ENCODE measurements at regions not wholly inside any gene's neighbourhood (a gene's known extent, or its start where the extent isn't known, plus 50 kb on each side); places are given as distances from the start of the nearest gene placed in this dataset.

- no peak for TF ChIP-seq CTCF (IDR thresholded peaks at IDR 0.05 in 4 of 5, conservative IDR thresholded peaks at IDR 0.05 in 1 of 5)
- TF ChIP-seq POLR2A (IDR thresholded peaks at IDR 0.05) = no peak
- no peak overlapping the region for H3K27ac ChIP-seq
- no peak overlapping the region for H3K4me3 ChIP-seq
- in situ Hi-C loops (cut with MboI; ENCODE audit: low sequenced_read_pairs in 4 of 4) (no loop called here), intact Hi-C loops (cut with DNase I; ENCODE audit: low total_unique reads) (no loop called here)
- no peaks in the 10 kb centered on the region for H3K4me1 ChIP-seq
- no peaks in the 10 kb centered on the region for H3K36me3 ChIP-seq
- no peaks in the 10 kb centered on the region for H3K27me3 ChIP-seq
- DNase-seq (no peak), ATAC-seq (no peak)
- no peaks in the 10 kb centered on the region for H3K9me3 ChIP-seq
Observed at GRCh38 chr18:75760208-75760607, 332.7 kb upstream of the SMIM21 start.

DNA sequence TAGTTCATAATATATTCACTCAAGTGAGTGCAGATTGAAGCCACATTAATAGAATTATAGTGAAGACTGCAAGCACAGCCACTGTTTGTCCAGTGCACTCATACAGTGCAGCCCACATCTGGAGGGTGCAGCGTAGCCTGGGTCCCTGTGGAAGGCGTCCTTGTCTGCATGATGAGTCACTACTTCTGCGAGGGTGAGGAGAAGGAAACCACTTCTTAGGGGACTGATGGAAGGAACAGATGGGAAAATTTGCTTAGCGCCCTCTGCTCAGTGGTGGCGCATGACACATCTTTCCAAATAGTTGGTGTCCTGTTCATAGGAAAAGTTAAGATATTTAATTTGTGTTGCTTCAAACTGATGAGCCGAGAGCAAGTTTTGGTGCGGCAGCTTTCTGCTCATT, 330.4 kb upstream of the SMIM21 start:
- Histone ChIP-seq H3K4me3 (no peak overlapping the region), H3K9me3 (no peaks in the 10 kb centered on the region), H3K27me3 (no peaks in the 10 kb centered on the region), H3K27ac (no peak overlapping the region), H3K36me3 (no peaks in the 10 kb centered on the region), H3K4me1 (no peaks in the 10 kb centered on the region)
- TF ChIP-seq CTCF (IDR thresholded peaks at IDR 0.05 in 4 of 5, conservative IDR thresholded peaks at IDR 0.05 in 1 of 5) (no peak), POLR2A (IDR thresholded peaks at IDR 0.05) (no peak)
- ATAC-seq (no peak), DNase-seq (no peak)
- in situ Hi-C loops (cut with MboI; ENCODE audit: low sequenced_read_pairs in 4 of 4) (no loop called here), intact Hi-C loops (cut with DNase I; ENCODE audit: low total_unique reads) (no loop called here)

- no peaks in the 10 kb centered on the region for H3K36me3 ChIP-seq
- H3K27ac ChIP-seq = no peak overlapping the region
- ATAC-seq = no peak
- H3K4me3 ChIP-seq = no peak overlapping the region
- intact Hi-C loops (cut with DNase I; ENCODE audit: low total_unique reads) = no loop called here
- DNase-seq = no peak
- in situ Hi-C loops (cut with MboI; ENCODE audit: low sequenced_read_pairs in 4 of 4) = no loop called here
- no peaks in the 10 kb centered on the region for H3K9me3 ChIP-seq
- TF ChIP-seq CTCF (IDR thresholded peaks at IDR 0.05 in 4 of 5, conservative IDR thresholded peaks at IDR 0.05 in 1 of 5) = no peak
- no peak for TF ChIP-seq POLR2A (IDR thresholded peaks at IDR 0.05)
- H3K4me1 ChIP-seq = no peaks in the 10 kb centered on the region
- no peaks in the 10 kb centered on the region for H3K27me3 ChIP-seq
Observed at GRCh38 chr18:75754433-75754832, 326.9 kb upstream of the SMIM21 start.

- H3K4me1 ChIP-seq = no peaks in the 10 kb centered on the region
- no peaks in the 10 kb centered on the region for H3K27me3 ChIP-seq
- ATAC-seq (no peak), DNase-seq (no peak)
- H3K9me3 ChIP-seq = no peaks in the 10 kb centered on the region
- no peaks in the 10 kb centered on the region for H3K36me3 ChIP-seq
- H3K4me3 ChIP-seq = no peak overlapping the region
- intact Hi-C loops (cut with DNase I; ENCODE audit: low total_unique reads) = no loop called here
- no peak overlapping the region for H3K27ac ChIP-seq
- in situ Hi-C loops (cut with MboI; ENCODE audit: low sequenced_read_pairs in 4 of 4) = no loop called here
- no peak for TF ChIP-seq POLR2A (IDR thresholded peaks at IDR 0.05)
- TF ChIP-seq CTCF (IDR thresholded peaks at IDR 0.05 in 4 of 5, conservative IDR thresholded peaks at IDR 0.05 in 1 of 5) = no peak
Observed at GRCh38 chr18:75753753-75754152, 326.2 kb upstream of the SMIM21 start.

GRCh38 chr18:75752740-75753263, 325.3 kb upstream of the SMIM21 start:
- no peaks in the 10 kb centered on the region for H3K4me1 ChIP-seq
- H3K27me3 ChIP-seq = no peaks in the 10 kb centered on the region
- in situ Hi-C loops (cut with MboI; ENCODE audit: low sequenced_read_pairs in 4 of 4) (no loop called here), intact Hi-C loops (cut with DNase I; ENCODE audit: low total_unique reads) (no loop called here)
- H3K9me3 ChIP-seq = no peaks in the 10 kb centered on the region
- no peak overlapping the region for H3K4me3 ChIP-seq
- ATAC-seq (no peak), DNase-seq (no peak)
- H3K36me3 ChIP-seq = no peaks in the 10 kb centered on the region
- no peak overlapping the region for H3K27ac ChIP-seq
- TF ChIP-seq CTCF (IDR thresholded peaks at IDR 0.05 in 4 of 5, conservative IDR thresholded peaks at IDR 0.05 in 1 of 5) (no peak), POLR2A (IDR thresholded peaks at IDR 0.05) (no peak)
